Ascending aorta (tissue), 2 donors: ENCODE measurements at regions not wholly inside any gene's neighbourhood (a gene's known extent, or its start where the extent isn't known, plus 50 kb on each side); places are given as distances from the start of the nearest gene placed in this dataset.

Experiments used
- DNase-seq, 2 donors: peaks; one replicate each; pipeline ENCODE4 v3.0.0-alpha.2; 2019; ENCODE audit warnings: low spot score in 2 of 2
- H3K27ac ChIP-seq, 2 donors: fragments of 200-600 bp; sonication (generic); one replicate each; pipeline ENCODE4 v1.5.1; 2016 to 2017; ENCODE audit warnings: mild to moderate bottlenecking in 1 of 2
- H3K27me3 ChIP-seq: fragments of 200-600 bp; sonication (generic); one replicate; pipeline ENCODE4 v1.5.1; 2017
- H3K36me3 ChIP-seq, 2 donors: fragments of 200-600 bp; sonication (generic); one replicate each; pipeline ENCODE4 v1.5.1; 2016
- H3K4me1 ChIP-seq, 2 donors: fragments of 200-600 bp; sonication (generic); one replicate each; pipeline ENCODE4 v1.5.1; 2016 to 2017; ENCODE audit warnings: mild to moderate bottlenecking in 1 of 2
- H3K4me3 ChIP-seq, 2 donors: fragments of 200-600 bp; sonication (generic); one replicate each; pipeline ENCODE4 v1.5.1; 2016 to 2017; ENCODE audit warnings: mild to moderate bottlenecking in 1 of 2
- H3K9me3 ChIP-seq, 2 donors: fragments of 200-600 bp; sonication (generic); one replicate each; pipeline ENCODE4 v1.5.1; 2016
- intact Hi-C: fragments of 100-400 bp; cut with DNase I; formaldehyde crosslinking; loops from one replicate; pipeline ENCODE4 v1.15.1; 2023
- TF ChIP-seq, protein P1 (sequence below), 3 experiments: fragments of 200-600 bp in 2 of 3; fragments of 450-650 bp in 1 of 3; sonication (generic) in 2 of 3; IDR thresholded peaks; one replicate each; pipeline ENCODE4 v1.5.1; 2016 to 2019; ENCODE audit warnings: antibody characterized with exemption in 3 of 3, mild to moderate bottlenecking in 1 of 3, moderate library complexity in 1 of 3

DNA sequence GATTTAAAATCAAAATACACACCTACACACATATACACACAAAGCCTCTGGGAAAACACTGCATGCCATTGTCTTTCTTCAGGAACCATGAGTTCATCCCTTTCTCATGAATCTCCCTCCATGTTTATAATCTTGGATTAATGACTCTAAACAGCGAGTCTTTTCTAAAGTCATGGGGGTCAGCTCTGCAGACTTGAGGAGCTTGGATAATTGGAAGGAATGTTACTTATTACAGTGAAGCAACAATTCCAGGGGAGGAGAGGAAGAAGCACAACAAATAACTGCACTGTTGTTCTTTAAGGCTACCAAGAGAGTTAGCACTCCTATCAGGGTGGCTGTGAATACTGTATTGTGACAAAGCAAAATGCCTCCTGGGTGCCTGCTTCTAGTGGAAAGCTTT lies 444.7 kb downstream of the ANXA1 start:
- no peak for DNase-seq
- Histone ChIP-seq H3K9me3 (no peaks in the 10 kb centered on the region), H3K4me1 (no peaks in the 10 kb centered on the region), H3K4me3 (no peak overlapping the region), H3K27ac (no peak overlapping the region), H3K27me3 (no peaks in the 10 kb centered on the region), H3K36me3 (no peaks in the 10 kb centered on the region)
- intact Hi-C loops, result no loop called here
- TF ChIP-seq, protein P1, sequence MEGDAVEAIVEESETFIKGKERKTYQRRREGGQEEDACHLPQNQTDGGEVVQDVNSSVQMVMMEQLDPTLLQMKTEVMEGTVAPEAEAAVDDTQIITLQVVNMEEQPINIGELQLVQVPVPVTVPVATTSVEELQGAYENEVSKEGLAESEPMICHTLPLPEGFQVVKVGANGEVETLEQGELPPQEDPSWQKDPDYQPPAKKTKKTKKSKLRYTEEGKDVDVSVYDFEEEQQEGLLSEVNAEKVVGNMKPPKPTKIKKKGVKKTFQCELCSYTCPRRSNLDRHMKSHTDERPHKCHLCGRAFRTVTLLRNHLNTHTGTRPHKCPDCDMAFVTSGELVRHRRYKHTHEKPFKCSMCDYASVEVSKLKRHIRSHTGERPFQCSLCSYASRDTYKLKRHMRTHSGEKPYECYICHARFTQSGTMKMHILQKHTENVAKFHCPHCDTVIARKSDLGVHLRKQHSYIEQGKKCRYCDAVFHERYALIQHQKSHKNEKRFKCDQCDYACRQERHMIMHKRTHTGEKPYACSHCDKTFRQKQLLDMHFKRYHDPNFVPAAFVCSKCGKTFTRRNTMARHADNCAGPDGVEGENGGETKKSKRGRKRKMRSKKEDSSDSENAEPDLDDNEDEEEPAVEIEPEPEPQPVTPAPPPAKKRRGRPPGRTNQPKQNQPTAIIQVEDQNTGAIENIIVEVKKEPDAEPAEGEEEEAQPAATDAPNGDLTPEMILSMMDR (IDR thresholded peaks at IDR 0.05), result no peak

DNA sequence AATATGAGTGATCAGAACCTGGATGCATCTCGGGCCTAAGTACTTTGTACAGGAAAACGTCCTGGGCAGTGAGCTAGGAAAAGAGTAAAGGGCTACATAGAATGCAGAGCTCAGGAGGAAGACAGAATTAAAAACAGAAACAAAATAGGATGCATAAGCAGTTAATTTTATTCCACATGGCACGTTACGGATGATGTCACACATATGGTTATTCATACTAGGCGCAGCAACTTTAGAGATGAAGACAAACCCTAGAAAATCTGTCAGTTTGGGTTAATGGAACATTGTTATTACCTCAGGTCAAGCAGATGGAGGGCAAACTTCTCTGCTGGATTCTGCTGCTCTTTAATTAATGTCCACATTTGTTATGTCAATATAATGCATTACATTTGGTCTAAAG lies 445.4 kb downstream of the ANXA1 start:
- DNase-seq, result no peak
- Histone ChIP-seq H3K27ac (no peak overlapping the region), H3K36me3 (no peaks in the 10 kb centered on the region), H3K27me3 (no peaks in the 10 kb centered on the region), H3K4me3 (no peak overlapping the region), H3K9me3 (no peaks in the 10 kb centered on the region), H3K4me1 (no peaks in the 10 kb centered on the region)
- TF ChIP-seq, protein P1 (IDR thresholded peaks at IDR 0.05), result no peak
- intact Hi-C loops, result no loop called here

DNA sequence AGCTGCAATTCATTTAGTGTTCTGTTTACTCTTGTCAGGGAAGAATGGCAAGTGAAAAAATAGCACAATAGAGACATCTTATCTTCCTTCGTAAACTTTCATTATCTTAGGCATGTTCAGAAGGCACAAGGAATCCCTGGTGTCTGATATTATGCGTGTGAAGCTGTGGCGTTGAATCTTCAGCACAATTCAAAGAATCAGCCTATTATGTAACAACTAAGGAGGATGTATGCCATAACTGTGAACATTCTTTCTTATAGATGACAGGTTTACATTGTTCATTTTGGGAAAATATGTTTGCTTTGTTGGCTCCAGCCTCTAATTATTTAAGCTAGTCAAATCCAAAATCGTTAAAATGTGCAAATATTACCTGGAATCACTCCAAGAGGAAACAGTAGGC lies 446.1 kb downstream of the ANXA1 start:
- intact Hi-C loops, result no loop called here
- H3K4me3 ChIP-seq, result no peak overlapping the region
- H3K9me3 ChIP-seq, result no peaks in the 10 kb centered on the region
- H3K27ac ChIP-seq, result no peak overlapping the region
- H3K36me3 ChIP-seq, result no peaks in the 10 kb centered on the region
- H3K4me1 ChIP-seq, result no peaks in the 10 kb centered on the region
- TF ChIP-seq, protein P1 (IDR thresholded peaks at IDR 0.05), result no peak
- DNase-seq, result no peak
- no peaks in the 10 kb centered on the region for H3K27me3 ChIP-seq

DNA sequence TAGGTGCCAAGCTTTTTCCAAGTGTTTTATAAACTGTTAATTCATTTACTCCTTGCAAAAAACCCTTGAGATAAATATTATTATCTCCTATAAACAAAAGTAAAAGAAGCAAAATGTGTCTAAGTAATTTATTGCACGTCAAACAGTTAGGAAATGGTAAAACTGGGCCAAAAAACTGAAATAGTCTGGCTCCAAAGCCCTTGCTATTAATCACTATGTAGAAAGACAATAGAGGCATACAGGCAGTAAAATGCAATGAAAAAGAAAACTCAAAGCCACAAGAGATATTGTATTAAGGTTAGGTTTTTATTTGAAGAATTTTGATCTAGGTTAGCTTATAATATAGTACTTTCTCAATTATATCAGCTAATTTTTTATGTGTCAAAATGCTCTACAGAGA lies 457.7 kb downstream of the ANXA1 start:
- Histone ChIP-seq H3K9me3 (no peaks in the 10 kb centered on the region), H3K4me3 (no peak overlapping the region), H3K36me3 (no peaks in the 10 kb centered on the region), H3K27ac (no peak overlapping the region), H3K4me1 (no peaks in the 10 kb centered on the region), H3K27me3 (no peaks in the 10 kb centered on the region)
- DNase-seq, result no peak
- intact Hi-C loops, result no loop called here
- TF ChIP-seq, protein P1 (IDR thresholded peaks at IDR 0.05), result no peak

DNA sequence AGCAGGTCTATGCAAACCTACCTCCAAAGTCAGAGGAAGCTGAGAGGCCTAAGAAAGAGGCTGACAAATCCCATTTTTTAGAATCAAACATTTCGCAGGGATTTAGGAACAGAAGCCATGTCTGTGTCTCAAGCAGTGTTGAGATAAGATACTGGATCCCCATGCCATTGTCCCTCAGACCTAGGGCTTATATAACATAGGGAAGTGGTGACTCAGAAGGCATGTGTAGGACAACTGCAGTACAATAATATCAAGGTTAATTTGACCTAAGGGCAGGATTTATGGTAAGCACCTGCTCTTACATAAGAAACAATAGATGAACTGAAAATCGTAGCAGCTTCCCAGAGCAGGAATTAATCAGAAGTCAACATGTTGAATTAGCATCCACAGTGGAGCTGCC lies 459.4 kb downstream of the ANXA1 start:
- no peaks in the 10 kb centered on the region for H3K9me3 ChIP-seq
- no peaks in the 10 kb centered on the region for H3K4me1 ChIP-seq
- H3K27ac ChIP-seq, result no peak overlapping the region
- H3K27me3 ChIP-seq, result no peaks in the 10 kb centered on the region
- no peak overlapping the region for H3K4me3 ChIP-seq
- intact Hi-C loops, result no loop called here
- DNase-seq, result no peak
- TF ChIP-seq, protein P1 (IDR thresholded peaks at IDR 0.05), result no peak
- no peaks in the 10 kb centered on the region for H3K36me3 ChIP-seq

DNA sequence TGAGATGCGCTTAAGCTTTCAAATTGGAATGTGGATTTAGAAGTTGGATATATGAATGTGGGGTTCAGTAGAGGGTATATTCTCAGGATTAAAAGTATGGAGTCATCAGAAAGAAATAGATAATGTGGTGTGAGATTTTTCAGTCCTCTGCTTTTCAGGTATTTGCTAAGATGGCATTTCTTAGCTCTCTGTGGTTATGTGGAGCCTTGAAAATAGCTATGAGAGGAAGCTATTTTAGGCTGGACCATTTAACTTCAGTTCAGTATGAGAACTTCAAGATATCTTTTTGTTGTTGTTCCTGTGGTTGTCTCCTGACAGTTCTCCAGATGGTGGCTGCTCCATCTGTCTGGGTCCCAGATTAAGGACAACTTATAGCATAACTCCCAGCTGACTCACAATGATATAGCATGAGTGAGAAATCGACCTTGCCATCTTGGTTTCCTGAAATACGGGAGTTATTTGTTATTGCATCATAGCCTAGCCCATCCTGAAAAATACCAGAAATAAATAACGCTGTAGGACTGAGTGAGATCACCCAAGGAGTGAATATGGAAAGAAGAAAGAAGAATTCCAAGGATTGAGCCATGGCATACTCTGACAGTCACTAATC lies 461.5 kb downstream of the ANXA1 start:
- no peaks in the 10 kb centered on the region for H3K9me3 ChIP-seq
- no peaks in the 10 kb centered on the region for H3K4me1 ChIP-seq
- H3K27ac ChIP-seq, result no peak overlapping the region
- H3K27me3 ChIP-seq, result no peaks in the 10 kb centered on the region
- H3K4me3 ChIP-seq, result no peak overlapping the region
- intact Hi-C loops, result no loop called here
- H3K36me3 ChIP-seq, result no peaks in the 10 kb centered on the region
- TF ChIP-seq, protein P1 (IDR thresholded peaks at IDR 0.05), result no peak
- DNase-seq, result no peak
